AG10803 (cell line): ENCODE measurements at regions not wholly inside any gene's neighbourhood (a gene's known extent, or its start where the extent isn't known, plus 50 kb on each side); places are given as distances from the start of the nearest gene placed in this dataset.
"Not testable (repeated sequence)": the region's sequence is repeated elsewhere in the genome, so short reads cannot be mapped to it uniquely, and the experiment has no call there.

Source experiments
- DNase-seq: peaks from one replicate; pipeline ENCODE4 v3.0.0; 2010; ENCODE audit warnings: low read depth
- H3K4me3 ChIP-seq: 2 replicates; pipeline ENCODE4 v1.5.1; 2011; ENCODE audit warnings: mild to moderate bottlenecking, low read length, control low read depth
- TF ChIP-seq, protein P1 (sequence below): conservative IDR thresholded peaks from 2 replicates; pipeline ENCODE4 v1.5.1; 2011; ENCODE audit warnings: mild to moderate bottlenecking, low read length, control low read depth, inconsistent platforms

DNA sequence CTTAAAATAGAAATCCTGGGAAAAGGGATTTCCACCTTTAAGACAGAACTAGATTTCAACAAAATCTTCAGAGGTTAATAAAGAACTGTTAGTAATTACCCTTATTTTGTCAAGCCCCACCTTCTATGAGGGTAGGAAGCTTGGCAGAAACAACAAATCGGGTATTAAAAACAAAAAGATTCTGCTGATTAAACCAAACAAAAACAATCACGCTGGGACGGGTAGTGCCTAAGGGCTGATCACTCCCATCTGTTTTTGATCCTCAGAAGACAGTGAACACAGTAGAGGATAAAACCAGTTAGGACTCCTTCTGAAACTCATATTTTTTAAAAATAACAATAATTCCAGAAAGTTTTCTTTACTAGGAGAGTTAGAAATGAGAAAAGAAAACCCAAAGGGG lies 441.3 kb upstream of the API5 start:
- DNase-seq: no peak
- TF ChIP-seq, protein P1, sequence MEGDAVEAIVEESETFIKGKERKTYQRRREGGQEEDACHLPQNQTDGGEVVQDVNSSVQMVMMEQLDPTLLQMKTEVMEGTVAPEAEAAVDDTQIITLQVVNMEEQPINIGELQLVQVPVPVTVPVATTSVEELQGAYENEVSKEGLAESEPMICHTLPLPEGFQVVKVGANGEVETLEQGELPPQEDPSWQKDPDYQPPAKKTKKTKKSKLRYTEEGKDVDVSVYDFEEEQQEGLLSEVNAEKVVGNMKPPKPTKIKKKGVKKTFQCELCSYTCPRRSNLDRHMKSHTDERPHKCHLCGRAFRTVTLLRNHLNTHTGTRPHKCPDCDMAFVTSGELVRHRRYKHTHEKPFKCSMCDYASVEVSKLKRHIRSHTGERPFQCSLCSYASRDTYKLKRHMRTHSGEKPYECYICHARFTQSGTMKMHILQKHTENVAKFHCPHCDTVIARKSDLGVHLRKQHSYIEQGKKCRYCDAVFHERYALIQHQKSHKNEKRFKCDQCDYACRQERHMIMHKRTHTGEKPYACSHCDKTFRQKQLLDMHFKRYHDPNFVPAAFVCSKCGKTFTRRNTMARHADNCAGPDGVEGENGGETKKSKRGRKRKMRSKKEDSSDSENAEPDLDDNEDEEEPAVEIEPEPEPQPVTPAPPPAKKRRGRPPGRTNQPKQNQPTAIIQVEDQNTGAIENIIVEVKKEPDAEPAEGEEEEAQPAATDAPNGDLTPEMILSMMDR: no peak
- H3K4me3 ChIP-seq: no peak overlapping the region

GRCh38 chr11:42873800-42874405 lies 437.9 kb upstream of the API5 start:
- H3K4me3 ChIP-seq, DNase-seq: not testable (repeated sequence)

GRCh38 chr11:42881335-42881734 lies 430.5 kb upstream of the API5 start:
- H3K4me3 ChIP-seq, DNase-seq: not testable (repeated sequence)

GRCh38 chr11:42890773-42891172 lies 421.0 kb upstream of the API5 start:
- no peak for DNase-seq
- TF ChIP-seq, protein P1: no peak
- no peak overlapping the region for H3K4me3 ChIP-seq

- TF ChIP-seq, protein P1: no peak
- DNase-seq: no peak
- no peak overlapping the region for H3K4me3 ChIP-seq
Measured at GRCh38 chr11:42901084-42901483, 410.7 kb upstream of the API5 start.

DNA sequence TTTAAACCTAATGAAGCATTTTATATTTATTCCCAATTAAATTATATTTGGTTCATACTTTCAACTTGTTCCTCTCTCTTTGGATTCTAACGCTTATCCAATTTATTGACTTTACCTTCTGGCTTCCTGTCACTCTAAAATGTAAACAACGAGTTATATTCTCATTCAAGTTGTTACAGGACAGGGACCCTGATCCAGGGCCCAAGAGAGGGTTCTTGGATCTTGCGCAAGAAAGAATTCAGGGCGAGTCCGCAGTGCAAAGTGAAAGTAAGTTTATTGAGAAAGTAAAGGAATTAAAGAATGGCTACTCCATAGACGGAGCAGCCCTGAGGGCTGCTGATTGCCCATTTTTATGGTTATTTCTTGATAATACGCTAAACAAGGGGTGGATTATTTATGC lies 405.6 kb upstream of the API5 start:
- H3K4me3 ChIP-seq: no peak overlapping the region
- no peak for DNase-seq
- TF ChIP-seq, protein P1: no peak

DNA sequence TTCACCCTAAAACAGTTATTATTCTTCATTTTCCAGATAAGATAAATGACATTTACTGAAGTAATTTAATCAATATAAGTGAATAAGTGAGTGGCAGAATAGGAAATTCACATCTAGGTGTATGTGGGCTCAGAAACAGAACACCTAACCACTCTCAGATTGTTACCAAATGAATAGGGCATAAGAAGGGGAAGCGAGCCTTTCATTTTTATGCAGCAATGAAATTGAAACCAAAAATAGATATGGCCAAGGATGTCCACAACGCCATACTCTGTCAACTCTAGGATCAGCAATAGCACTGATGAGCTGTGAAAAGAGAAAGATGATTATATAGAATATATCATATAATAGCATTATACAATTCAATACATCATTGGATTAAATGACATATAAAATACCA lies 398.1 kb upstream of the API5 start:
- DNase-seq: no peak
- H3K4me3 ChIP-seq: no peak overlapping the region
- TF ChIP-seq, protein P1: no peak

DNA sequence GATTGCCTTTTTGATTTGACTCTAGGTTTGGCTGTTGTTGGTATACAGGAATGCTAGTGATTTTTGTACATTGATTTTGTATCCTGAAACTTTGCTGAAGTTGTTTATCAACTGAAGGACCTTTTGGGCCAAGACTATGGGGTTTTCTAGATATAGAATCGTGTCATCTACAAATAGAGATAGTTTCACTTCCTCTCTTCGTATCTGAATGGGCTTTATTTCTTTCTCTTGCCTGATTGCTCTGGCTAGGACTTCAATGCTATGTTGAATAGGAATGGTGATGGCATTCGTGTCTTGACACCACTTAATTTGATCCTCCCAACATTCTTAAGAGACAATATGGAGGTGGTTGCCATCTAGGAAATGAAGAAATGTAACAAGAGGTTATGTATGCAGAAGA lies 388.1 kb upstream of the API5 start:
- TF ChIP-seq, protein P1: no peak
- H3K4me3 ChIP-seq: no peak overlapping the region
- DNase-seq: no peak
